COLO829 (cell line): ENCODE measurements at regions not wholly inside any gene's neighbourhood (a gene's known extent, or its start where the extent isn't known, plus 50 kb on each side); places are given as distances from the start of the nearest gene placed in this dataset.
"Not testable (repeated sequence)": the region's sequence is repeated elsewhere in the genome, so short reads cannot be mapped to it uniquely, and the experiment has no call there.

Experiments used
- DNase-seq: peaks from one replicate; pipeline ENCODE4 v3.0.0; 2012; ENCODE audit warnings: low spot score

- no peak for DNase-seq
Observed at GRCh38 chr13:109939180-109939579, 152.8 kb upstream of the IRS2 start.

DNA sequence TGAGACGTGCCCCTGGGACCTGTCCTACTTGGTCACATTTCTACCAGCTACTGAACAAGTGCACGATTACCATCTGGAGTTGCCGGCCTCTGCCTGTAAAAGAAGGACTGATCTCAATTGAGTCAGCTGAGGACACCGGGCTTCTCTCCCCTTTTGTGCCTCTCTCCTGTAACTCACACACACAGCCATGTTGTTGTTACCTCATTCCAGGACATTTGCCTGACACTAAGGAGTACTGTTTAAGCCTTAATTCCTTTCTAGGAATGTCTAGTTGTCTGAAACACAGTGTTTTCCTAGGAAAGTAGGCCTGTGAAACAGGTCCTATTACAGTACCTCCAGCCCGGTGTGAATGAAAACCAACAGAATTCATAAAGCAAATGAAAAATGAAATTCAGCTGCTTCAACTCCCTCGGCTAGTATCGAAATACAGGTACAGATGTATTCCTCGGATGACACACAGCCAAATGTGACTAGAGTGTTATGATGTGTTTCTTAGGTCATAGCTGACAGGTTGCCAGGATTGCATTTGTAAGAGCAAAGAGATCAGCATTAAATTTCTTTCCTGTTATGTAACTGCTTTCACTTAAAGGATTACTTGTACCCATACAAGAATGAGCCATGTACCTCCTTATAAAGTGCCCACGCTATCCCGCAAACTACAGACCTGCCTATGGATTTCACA is 152.0 kb upstream of the IRS2 start:
- no peak for DNase-seq

GRCh38 chr13:109934520-109934919 is 148.1 kb upstream of the IRS2 start:
- DNase-seq: not testable (repeated sequence)

DNA sequence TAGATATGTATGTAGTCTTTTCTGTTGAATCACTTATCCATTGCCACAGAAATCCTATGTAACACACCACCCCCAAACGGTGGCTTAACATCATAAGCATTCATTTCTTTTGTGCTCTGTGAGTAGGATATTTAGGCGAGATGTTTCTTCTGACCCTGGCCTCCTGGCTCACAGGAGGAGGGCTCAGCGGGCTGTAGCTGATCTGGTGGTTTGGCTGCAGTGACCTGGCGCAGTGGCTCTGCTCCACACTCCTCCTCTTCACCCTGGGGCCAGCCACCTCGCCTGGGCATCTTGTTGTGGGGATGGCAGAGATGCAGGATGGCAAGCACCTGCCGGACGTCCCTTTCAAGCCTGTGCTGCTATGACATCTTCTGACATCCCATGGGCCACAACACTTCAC is 147.1 kb upstream of the IRS2 start:
- DNase-seq: no peak

DNA sequence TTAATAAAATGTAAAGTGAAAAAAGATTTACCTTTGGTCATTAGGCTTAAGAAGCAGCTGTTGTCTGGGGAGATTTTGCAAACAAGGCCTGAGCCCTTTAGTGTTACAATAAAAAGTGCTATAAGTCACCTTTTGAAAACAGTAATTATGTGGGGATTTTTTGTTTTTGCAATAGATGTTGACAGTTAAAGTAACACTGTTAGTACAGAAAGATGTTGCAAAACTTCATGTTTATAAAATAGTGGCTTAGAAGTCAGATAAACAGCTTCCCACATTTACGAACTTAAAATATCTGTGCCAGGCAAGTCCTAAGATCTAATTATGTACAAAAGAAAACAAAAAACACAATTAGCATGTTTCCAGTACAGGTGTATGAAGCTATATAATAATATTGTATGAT is 138.0 kb upstream of the IRS2 start:
- no peak for DNase-seq

- DNase-seq: no peak
Observed at GRCh38 chr13:109922518-109922917, 136.1 kb upstream of the IRS2 start.

DNA sequence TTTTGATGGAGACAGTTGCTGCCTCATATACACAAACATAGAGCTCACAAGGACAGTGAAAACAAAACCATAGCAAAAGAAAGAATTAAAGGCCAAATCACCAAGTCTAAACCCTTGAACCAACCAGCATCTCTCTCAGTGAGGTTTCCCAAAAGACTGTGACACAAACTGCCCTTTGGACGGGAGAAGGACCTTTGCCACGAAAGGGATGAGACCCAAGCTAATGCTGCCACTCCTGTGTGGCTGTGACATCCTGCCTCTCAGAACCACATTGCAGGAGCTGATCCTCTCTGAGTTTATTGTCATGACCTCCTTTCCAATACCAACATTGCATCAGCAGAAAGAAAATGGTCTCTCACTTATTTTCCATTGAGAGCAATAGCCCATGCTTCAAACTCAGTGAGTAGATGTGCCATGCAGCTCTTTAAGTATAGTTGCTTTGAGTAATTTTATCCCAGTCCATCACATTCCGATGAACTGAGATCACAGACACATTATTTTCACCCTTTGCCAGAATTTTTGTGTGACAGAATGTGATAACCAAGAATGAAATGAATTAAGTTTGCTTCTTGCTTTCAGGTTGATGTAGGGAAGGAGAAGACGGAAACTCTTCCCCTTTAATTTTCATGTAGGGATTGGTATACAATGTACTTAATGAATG is 133.5 kb upstream of the IRS2 start:
- no peak for DNase-seq

DNA sequence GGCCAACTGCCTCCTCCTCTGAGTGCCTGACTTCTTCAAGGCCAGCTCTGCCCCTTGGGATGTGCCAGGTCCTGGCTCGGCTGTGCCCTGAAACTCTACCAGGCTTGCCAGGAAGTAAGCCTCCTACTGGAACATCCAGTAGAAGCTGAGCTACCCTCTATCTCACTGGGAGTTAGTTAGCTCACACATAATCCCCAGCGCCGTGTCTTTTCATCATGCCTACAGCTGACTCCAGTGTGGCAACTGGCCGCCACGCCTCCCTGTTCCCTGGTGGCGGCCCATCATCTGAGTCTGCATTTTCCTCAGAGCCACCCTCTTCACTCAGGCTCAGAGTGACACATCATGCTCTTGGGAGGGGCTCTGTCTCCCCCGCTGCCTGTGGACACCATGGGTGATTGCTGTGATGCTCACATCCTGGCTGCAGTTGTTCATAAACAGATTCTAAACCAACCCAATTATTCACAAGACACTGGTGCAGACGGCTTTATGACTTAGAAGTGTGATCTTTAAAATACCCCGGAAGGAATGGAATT is 131.9 kb upstream of the IRS2 start:
- DNase-seq: no peak

GRCh38 chr13:109917422-109917821 is 131.0 kb upstream of the IRS2 start:
- no peak for DNase-seq

DNA sequence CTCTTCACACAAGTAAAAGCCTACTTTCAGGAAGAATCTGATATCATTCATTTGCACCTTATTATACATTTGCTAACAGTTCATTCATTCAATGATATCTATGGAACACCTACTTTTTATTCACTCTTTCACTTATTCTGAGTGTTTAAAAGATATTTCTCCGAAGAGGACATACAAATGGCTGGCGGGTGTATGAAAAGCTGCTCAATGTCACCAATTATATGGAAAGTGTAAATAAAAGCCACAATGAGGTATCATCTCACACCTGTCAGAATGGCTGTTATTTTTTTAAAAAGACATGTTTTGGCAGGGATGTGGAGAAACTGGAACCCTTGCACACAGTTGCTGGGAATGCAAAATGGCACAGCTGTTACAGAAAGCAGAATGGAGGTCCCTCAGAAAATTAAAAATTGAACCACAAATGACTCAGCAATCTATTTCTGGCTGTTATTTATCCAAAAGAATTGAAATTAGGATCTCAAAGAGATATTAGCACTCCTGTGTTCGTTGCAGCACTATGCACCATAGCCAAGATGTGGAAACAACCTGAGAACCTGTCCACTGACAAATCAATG is 127.6 kb upstream of the IRS2 start:
- DNase-seq: no peak

DNA sequence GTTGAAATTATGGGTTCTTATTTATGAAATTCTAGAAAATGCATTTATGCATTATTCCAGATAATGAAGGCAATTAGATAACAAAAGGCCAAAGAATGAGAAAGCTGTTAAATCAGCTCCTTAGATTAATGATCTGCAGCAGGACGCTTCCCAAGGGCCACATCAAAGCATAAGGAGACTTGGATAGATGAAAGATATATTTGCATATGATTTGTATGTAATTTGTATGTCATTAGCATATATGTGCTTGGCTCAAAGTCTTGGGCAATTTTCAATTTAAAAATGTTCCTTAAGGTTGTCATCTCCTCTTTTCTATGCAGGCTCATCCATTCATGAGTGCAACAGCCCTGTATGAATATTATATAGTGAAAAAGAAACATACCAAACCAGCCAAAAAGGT is 126.8 kb upstream of the IRS2 start:
- no peak for DNase-seq

DNA sequence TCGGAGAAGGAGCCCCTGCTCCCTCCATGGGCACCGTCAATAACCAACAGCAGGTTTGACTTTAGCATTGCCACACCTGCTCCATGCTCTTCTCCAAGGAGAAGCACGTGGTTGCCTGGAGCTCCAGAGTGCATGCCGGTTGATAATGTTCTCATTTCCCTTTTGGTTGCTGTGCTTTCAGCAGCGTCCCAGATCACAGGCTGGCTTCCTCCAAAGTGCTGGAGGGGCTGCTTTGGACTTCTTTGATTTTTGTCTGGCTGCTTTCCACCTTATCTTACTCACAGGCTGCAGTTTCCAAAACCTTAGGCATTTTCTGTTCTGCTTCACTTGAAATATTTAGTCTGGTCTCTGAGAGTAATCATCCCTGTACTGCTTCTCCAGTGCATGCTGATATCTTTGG is 123.8 kb upstream of the IRS2 start:
- no peak for DNase-seq

- no peak for DNase-seq
Observed at GRCh38 chr13:109906976-109907375, 120.6 kb upstream of the IRS2 start.

DNA sequence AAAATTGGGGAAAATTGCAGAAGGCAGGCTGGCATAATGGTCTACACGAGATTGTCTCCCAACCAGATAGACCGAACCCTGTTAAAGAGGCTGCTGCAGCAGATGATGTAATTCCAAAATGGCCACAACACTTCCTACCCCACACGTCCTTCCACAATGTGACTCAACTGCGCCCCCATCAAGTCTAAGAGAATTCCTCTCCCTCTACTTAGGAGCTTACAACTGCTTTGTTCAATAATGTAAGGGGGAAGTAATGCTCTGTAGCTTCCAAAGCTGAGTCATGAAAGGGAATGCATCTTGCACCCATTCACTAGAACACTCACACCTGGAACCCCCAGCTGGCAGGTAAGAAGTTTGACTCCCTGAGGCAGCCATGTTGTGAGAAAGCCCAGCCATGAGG is 117.8 kb upstream of the IRS2 start:
- no peak for DNase-seq

- no peak for DNase-seq
Observed at GRCh38 chr13:109900741-109901140, 114.4 kb upstream of the IRS2 start.

DNA sequence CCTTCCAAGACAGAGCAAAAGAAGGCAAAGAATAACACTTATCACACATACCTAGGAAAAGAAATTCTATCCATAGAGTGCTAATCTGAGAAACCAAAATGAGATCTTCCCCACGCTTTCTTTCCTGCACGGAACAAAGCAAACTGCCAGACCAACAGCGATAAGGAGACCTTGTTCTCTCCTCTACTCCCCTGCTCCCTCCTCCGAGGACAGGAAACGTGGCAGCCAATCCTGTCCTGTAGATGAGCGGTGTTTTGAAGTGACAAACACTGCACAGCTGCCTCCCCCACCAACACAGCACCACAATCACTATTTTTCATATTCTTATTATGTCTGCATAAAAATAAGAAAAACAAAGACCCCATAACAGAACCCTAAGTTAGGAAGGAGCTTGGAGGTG is 113.9 kb upstream of the IRS2 start:
- no peak for DNase-seq

- DNase-seq: no peak
Observed at GRCh38 chr13:109899748-109900147, 113.4 kb upstream of the IRS2 start.

DNA sequence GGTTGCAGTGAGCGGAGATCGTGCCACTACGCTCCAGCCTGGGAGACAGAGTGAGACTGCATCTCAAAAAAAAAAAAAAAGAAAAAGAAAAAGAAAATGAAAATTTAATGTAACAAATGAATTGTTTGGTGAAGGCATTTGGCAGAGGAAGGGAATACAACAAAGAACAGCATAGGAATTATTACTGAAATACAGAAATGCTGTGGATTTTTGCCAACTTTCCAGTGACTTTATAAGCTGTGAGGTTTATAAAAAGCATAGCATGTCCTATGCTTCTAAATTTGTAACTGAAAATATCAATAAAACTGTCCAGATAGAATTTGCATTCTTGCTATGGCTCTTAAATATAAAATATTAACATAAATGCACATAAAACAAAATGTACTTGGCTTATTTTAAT is 112.9 kb upstream of the IRS2 start:
- no peak for DNase-seq

DNA sequence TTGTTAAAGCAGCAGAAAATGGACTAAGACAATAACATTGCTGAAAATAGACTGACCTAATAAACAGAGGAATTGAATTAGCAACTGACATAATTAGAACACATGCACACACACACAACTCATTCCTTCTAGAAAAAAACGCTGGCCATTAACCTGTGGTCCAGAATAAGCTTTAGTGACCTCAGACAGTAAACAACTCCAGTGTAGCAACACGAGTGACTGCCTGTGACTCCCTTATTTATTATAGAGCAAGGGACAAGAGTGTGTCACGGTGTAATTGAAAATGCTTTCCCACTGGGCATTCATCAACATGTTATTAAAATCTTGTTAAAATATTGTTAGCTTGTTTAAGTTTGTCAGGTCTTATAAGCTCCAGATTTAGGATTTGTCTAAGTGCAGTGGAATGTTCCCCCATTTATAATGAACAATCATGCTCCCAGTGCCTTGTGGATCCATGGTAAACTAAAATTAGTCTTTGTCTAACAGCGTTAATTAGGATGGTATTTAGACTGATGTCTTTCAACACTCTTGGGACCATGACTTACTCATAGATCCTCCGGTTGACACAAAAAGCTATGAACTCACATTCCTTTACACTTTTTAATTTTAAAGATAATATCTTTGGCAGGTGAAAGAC is 111.7 kb upstream of the IRS2 start:
- no peak for DNase-seq

- DNase-seq: no peak
Observed at GRCh38 chr13:109892101-109892500, 105.7 kb upstream of the IRS2 start.

DNA sequence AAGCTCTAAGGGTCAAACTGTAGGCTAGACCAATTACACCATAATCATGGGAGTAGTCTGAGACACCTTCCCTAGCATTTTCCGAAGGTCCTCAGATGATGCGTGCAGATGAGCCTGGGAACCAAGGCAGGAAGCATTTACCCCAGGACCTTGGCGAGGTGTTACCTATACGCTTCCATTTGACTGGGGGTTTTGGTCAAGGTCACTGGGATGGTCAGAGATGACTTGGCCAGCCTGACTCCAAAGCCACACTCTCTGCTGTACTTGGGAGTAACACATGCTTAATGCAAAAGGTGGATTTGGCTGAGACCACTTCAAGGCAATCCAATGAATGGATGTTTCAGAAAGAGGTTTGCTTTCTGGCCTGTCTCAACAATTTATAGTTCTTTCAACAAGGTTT is 98.9 kb upstream of the IRS2 start:
- DNase-seq: no peak

- no peak for DNase-seq
Observed at GRCh38 chr13:109884462-109884861, 98.1 kb upstream of the IRS2 start.
